Neural cell (in vitro differentiated cells): ENCODE measurements at regions not wholly inside any gene's neighbourhood (a gene's known extent, or its start where the extent isn't known, plus 50 kb on each side); places are given as distances from the start of the nearest gene placed in this dataset.

Experiments used
- H2AFZ ChIP-seq: fragments of 200-600, 300-800 bp; sonication (generic), shearing (Covaris generic); 2 replicates; pipeline ENCODE4 v1.6.0; 2014; ENCODE audit warnings: low read depth, mild to moderate bottlenecking, antibody characterized with exemption, low read length, moderate library complexity
- H3F3A ChIP-seq: fragments of 200-600 bp; shearing (Covaris generic); 2 replicates; pipeline ENCODE4 v1.6.1; 2016; ENCODE audit warnings: mild to moderate bottlenecking, moderate library complexity, mixed read lengths, antibody characterized with exemption, low read length; ENCODE audit not compliant: insufficient read depth, poor library complexity, severe bottlenecking
- H3K27ac ChIP-seq: fragments of 200-600, 300-800 bp; sonication (generic), shearing (Covaris generic); 2 replicates; pipeline ENCODE4 v1.5.1; 2014; ENCODE audit warnings: mild to moderate bottlenecking, low read length, moderate library complexity
- H3K27me3 ChIP-seq: fragments of 300-800, 200-600 bp; sonication (generic), shearing (Covaris generic); 2 replicates; pipeline ENCODE4 v1.6.0; 2014; ENCODE audit warnings: mild to moderate bottlenecking, low read depth, low read length, moderate library complexity; ENCODE audit not compliant: insufficient read depth
- H3K36me3 ChIP-seq: fragments of 300-800, 200-600 bp; sonication (generic), shearing (Covaris generic); 2 replicates; pipeline ENCODE4 v1.5.1; 2014; ENCODE audit warnings: mild to moderate bottlenecking, antibody characterized with exemption, low read length, moderate library complexity; ENCODE audit not compliant: insufficient read depth
- H3K4me2 ChIP-seq: fragments of 300-800, 200-600 bp; sonication (generic), shearing (Covaris generic); 2 replicates; pipeline ENCODE4 v1.6.0; 2014; ENCODE audit warnings: mild to moderate bottlenecking, low read length
- H3K4me3 ChIP-seq: fragments of 300-800, 200-600 bp; sonication (generic), shearing (Covaris generic); 2 replicates; pipeline ENCODE4 v1.5.1; 2014; ENCODE audit warnings: mild to moderate bottlenecking, low read length, moderate library complexity
- H3K79me2 ChIP-seq: fragments of 200-600 bp; shearing (Covaris generic); replicated peaks from 2 replicates; pipeline ENCODE4 v1.6.0; 2014; ENCODE audit warnings: mild to moderate bottlenecking, low read length, moderate library complexity; ENCODE audit not compliant: insufficient read depth
- H3K9ac ChIP-seq: fragments of 300-800, 200-600 bp; sonication (generic), shearing (Covaris generic); 2 replicates; pipeline ENCODE4 v1.6.1; 2016; ENCODE audit warnings: mild to moderate bottlenecking, low read length, mixed read lengths
- H3K9me2 ChIP-seq: fragments of 200-600 bp; shearing (Covaris generic); 2 replicates; pipeline ENCODE4 v1.6.1; 2016; ENCODE audit warnings: mild to moderate bottlenecking, low read length, mixed read lengths; ENCODE audit not compliant: insufficient read depth
- H3K9me3 ChIP-seq: fragments of 200-600, 300-800 bp; sonication (generic), shearing (Covaris generic); 2 replicates; pipeline ENCODE4 v1.6.1; 2016; ENCODE audit warnings: mild to moderate bottlenecking, mixed run types, low read length, moderate library complexity, mixed read lengths
- H4K20me1 ChIP-seq: fragments of 200-600 bp; shearing (Covaris generic); 2 replicates; pipeline ENCODE4 v1.6.1; 2016; ENCODE audit warnings: mild to moderate bottlenecking, mixed run types; ENCODE audit not compliant: insufficient read depth
- CTCF ChIP-seq: fragments of 450-650 bp; IDR thresholded peaks from 2 replicates; pipeline ENCODE4 v1.5.1; 2014; ENCODE audit warnings: antibody characterized with exemption, mild to moderate bottlenecking, moderate library complexity; ENCODE audit not compliant: poor library complexity, severe bottlenecking
- EP300 ChIP-seq: fragments of 450-650 bp; conservative IDR thresholded peaks from 2 replicates; pipeline ENCODE4 v1.6.1; 2014; ENCODE audit warnings: antibody characterized with exemption, mild to moderate bottlenecking, moderate library complexity; ENCODE audit not compliant: poor library complexity, severe bottlenecking
- EZH2 ChIP-seq: fragments of 200-600, 300-800 bp; shearing (Covaris generic), sonication (generic); IDR thresholded peaks from 2 replicates; pipeline ENCODE4 v1.6.1; 2014; ENCODE audit warnings: antibody characterized with exemption, low read length, borderline replicate concordance, mild to moderate bottlenecking; ENCODE audit not compliant: insufficient read depth, poor library complexity, severe bottlenecking
- MXI1 ChIP-seq: fragments of 450-650 bp; conservative IDR thresholded peaks from 2 replicates; pipeline ENCODE4 v1.6.1; 2014; ENCODE audit warnings: antibody characterized with exemption, mild to moderate bottlenecking; ENCODE audit not compliant: poor library complexity, severe bottlenecking
- POLR2AphosphoS5 ChIP-seq: IDR thresholded peaks from 2 replicates; pipeline ENCODE4 v1.6.1; 2012
- RAD21 ChIP-seq: fragments of 450-650 bp; conservative IDR thresholded peaks from 2 replicates; pipeline ENCODE4 v1.6.1; 2014; ENCODE audit warnings: antibody characterized with exemption, mild to moderate bottlenecking, moderate library complexity
- REST ChIP-seq: IDR thresholded peaks from 2 replicates; pipeline ENCODE4 v1.6.1; 2012; ENCODE audit warnings: borderline replicate concordance
- SMC3 ChIP-seq: fragments of 450-650 bp; conservative IDR thresholded peaks from 2 replicates; pipeline ENCODE4 v1.6.1; 2014; ENCODE audit warnings: antibody characterized with exemption, mild to moderate bottlenecking, moderate library complexity; ENCODE audit not compliant: poor library complexity
- TAF1 ChIP-seq: IDR thresholded peaks from 2 replicates; pipeline ENCODE4 v1.6.1; 2012; ENCODE audit warnings: low read depth

DNA sequence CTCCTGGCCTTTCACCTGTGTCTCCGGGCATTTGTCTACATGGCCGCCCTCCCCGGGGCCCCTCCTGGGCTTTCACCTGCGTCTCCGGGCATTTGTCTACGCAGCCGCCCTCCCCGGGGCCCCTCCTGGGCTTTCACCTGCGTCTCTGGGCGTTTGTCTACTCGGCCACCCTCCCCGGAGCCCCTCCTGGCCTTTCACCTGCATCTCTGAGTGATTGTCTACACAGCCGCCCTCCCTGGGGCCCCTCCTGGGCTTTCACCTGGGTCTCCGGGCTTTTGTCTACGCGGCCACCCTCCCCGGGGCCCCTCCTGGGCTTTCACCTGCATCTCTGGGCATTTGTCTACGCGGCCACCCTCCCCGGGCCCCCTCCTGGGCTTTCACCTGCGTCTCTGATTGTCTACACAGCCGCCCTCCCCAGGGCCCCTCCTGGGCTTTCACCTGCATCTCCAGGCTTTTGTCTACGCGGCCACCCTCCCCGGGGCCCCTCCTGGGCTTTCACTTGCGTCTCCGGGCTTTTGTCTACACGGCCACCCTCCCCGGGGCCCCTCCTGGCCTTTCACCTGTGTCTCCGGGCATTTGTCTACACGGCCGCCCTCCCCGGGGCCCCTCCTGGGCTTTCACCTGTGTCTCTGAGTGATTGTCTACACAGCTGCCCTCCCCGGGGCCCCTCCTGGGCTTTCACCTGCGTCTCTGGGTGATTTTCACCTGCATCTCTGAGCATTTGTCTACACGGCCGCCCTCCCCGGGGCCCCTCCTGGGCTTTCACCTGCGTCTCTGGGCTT is 68.0 kb upstream of the GALNT9 start:
- H3K27ac ChIP-seq: no peak overlapping the region
- no peaks in the 10 kb centered on the region for H3K27me3 ChIP-seq
- TF ChIP-seq TAF1 (no peak), REST (no peak), CTCF (no peak), EZH2 (no peak), MXI1 (no peak), SMC3 (no peak), RAD21 (no peak), POLR2AphosphoS5 (no peak), EP300 (no peak)
- no peak overlapping the region for H3K4me2 ChIP-seq
- H3K9me3 ChIP-seq: no peaks in the 10 kb centered on the region
- no peak overlapping the region for H3K4me3 ChIP-seq
- H3K9me2 ChIP-seq: no peaks in the 10 kb centered on the region
- no peak overlapping the region for H3K9ac ChIP-seq
- no peak overlapping the region for H2AFZ ChIP-seq
- H4K20me1 ChIP-seq: no peaks in the 10 kb centered on the region
- H3F3A ChIP-seq: no peaks in the 10 kb centered on the region
- H3K79me2 ChIP-seq: no peaks in the 10 kb centered on the region
- H3K36me3 ChIP-seq: no peaks in the 10 kb centered on the region

DNA sequence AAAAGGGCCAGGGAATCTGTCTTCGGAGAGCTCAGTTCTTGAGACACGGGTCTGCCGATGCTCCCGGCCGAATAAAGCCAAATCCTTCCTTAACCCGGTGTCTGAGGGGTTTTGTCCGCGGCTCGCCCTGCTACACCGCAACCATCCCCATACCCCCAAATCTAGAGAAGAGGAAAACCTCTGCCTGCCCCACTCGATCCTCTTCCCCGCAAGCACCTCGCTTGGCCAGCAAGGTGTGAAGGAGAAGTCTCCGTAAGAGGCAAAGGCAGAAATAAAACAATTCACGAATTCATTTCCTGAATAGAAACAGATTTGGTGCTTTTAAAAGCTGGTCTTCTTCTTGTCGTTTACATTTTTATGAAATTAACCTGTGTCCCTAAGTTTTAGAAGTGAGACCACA is 67.3 kb upstream of the GALNT9 start:
- TF ChIP-seq SMC3 (no peak), RAD21 (no peak), TAF1 (no peak), POLR2AphosphoS5 (no peak), MXI1 (no peak), EZH2 (no peak), REST (no peak), CTCF (no peak), EP300 (no peak)
- Histone ChIP-seq H3K79me2 (no peaks in the 10 kb centered on the region), H2AFZ (no peak overlapping the region), H3F3A (no peaks in the 10 kb centered on the region), H3K27ac (no peak overlapping the region), H4K20me1 (no peaks in the 10 kb centered on the region), H3K9ac (no peak overlapping the region), H3K9me3 (no peaks in the 10 kb centered on the region), H3K36me3 (no peaks in the 10 kb centered on the region), H3K9me2 (no peaks in the 10 kb centered on the region), H3K4me3 (no peak overlapping the region), H3K27me3 (no peaks in the 10 kb centered on the region), H3K4me2 (no peak overlapping the region)
